ENCODE measurements at regions not wholly inside any gene's neighbourhood (a gene's known extent, or its start where the extent isn't known, plus 50 kb on each side); places are given as distances from the start of the nearest gene placed in this dataset.

GRCh38 chr13:76717092-76717491 lies 169.1 kb downstream of the KCTD12 start:
- CTCF ChIA-PET = interaction anchor here (1.5 kb wide), 1 partner anchor 52 kb away, joined by 3 read pairs; no protein-coding TSS in a partner anchor
- no peak for DNase-seq (ENCODE audit: extremely low spot score)
- POLR2A ChIA-PET = no interaction called here
- no peak for TF ChIP-seq CTCF (IDR thresholded peaks at IDR 0.05; ENCODE audit: control extremely low read depth, extremely low read depth, low read depth, missing control alignments)

- CTCF ChIA-PET = no interaction called here
- DNase-seq (ENCODE audit: extremely low spot score) = no peak
- POLR2A ChIA-PET = no interaction called here
- no peak for TF ChIP-seq CTCF (IDR thresholded peaks at IDR 0.05; ENCODE audit: control extremely low read depth, extremely low read depth, low read depth, missing control alignments)
These were observed 170.6 kb downstream of the KCTD12 start for GRCh38 chr13:76715621-76716020.

GRCh38 chr13:76715075-76715474 lies 171.1 kb downstream of the KCTD12 start:
- DNase-seq (ENCODE audit: extremely low spot score) = no peak
- ChIA-PET CTCF (no interaction called here), POLR2A (no interaction called here)
- TF ChIP-seq CTCF (IDR thresholded peaks at IDR 0.05; ENCODE audit: control extremely low read depth, extremely low read depth, low read depth, missing control alignments) = no peak

GRCh38 chr13:76713280-76713679 lies 172.9 kb downstream of the KCTD12 start:
- no peak for DNase-seq (ENCODE audit: extremely low spot score)
- no peak for TF ChIP-seq CTCF (IDR thresholded peaks at IDR 0.05; ENCODE audit: control extremely low read depth, extremely low read depth, low read depth, missing control alignments)
- ChIA-PET CTCF (no interaction called here), POLR2A (no interaction called here)

- POLR2A ChIA-PET = no interaction called here
- CTCF ChIA-PET = no interaction called here
- TF ChIP-seq CTCF (IDR thresholded peaks at IDR 0.05; ENCODE audit: control extremely low read depth, extremely low read depth, low read depth, missing control alignments) = no peak
- DNase-seq (ENCODE audit: extremely low spot score) = no peak
These were observed 174.5 kb downstream of the KCTD12 start for GRCh38 chr13:76711550-76712182.

GRCh38 chr13:76709851-76710250 lies 176.4 kb downstream of the KCTD12 start:
- ChIA-PET CTCF (no interaction called here), POLR2A (no interaction called here)
- DNase-seq (ENCODE audit: extremely low spot score) = no peak
- TF ChIP-seq CTCF (IDR thresholded peaks at IDR 0.05; ENCODE audit: control extremely low read depth, extremely low read depth, low read depth, missing control alignments) = no peak
